HG03045 (cell line): ENCODE measurements at regions not wholly inside any gene's neighbourhood (a gene's known extent, or its start where the extent isn't known, plus 50 kb on each side); places are given as distances from the start of the nearest gene placed in this dataset.

Source experiments
- ATAC-seq: cut with Tn5 transposase; IDR thresholded peaks from one replicate; pipeline ENCODE4 v1.9.1; 2021; ENCODE audit warnings: mild to moderate bottlenecking, moderate library complexity; ENCODE audit not compliant: unreplicated experiment

GRCh38 chr9:4435197-4435596, 55.1 kb upstream of the SLC1A1 start:
- ATAC-seq, result no peak

GRCh38 chr9:4433379-4433778, 56.9 kb upstream of the SLC1A1 start:
- no peak for ATAC-seq

- ATAC-seq, result no peak
These were observed 59.6 kb upstream of the SLC1A1 start for GRCh38 chr9:4430432-4431261.

- ATAC-seq, result no peak
These were observed 64.8 kb upstream of the SLC1A1 start for GRCh38 chr9:4425319-4426045.

GRCh38 chr9:4424891-4425290, 65.4 kb upstream of the SLC1A1 start:
- ATAC-seq, result no peak

GRCh38 chr9:4424038-4424437, 66.2 kb upstream of the SLC1A1 start:
- ATAC-seq, result no peak

- no peak for ATAC-seq
These were observed 67.1 kb upstream of the SLC1A1 start for GRCh38 chr9:4423207-4423610.

GRCh38 chr9:4422495-4422894, 67.8 kb upstream of the SLC1A1 start:
- ATAC-seq, result peak; percentile 60

GRCh38 chr9:4421847-4422246, 68.4 kb upstream of the SLC1A1 start:
- no peak for ATAC-seq

- no peak for ATAC-seq
These were observed 69.9 kb upstream of the SLC1A1 start for GRCh38 chr9:4420351-4420750.

- no peak for ATAC-seq
These were observed 72.5 kb upstream of the SLC1A1 start for GRCh38 chr9:4417578-4418325.

GRCh38 chr9:4416467-4416866, 73.8 kb upstream of the SLC1A1 start:
- no peak for ATAC-seq

GRCh38 chr9:4415281-4415680, 75.0 kb upstream of the SLC1A1 start:
- no peak for ATAC-seq

GRCh38 chr9:4413856-4414255, 76.4 kb upstream of the SLC1A1 start:
- ATAC-seq, result no peak

GRCh38 chr9:4404156-4404555, 86.1 kb upstream of the SLC1A1 start:
- ATAC-seq, result no peak

GRCh38 chr9:4402501-4402900, 87.8 kb upstream of the SLC1A1 start:
- no peak for ATAC-seq

GRCh38 chr9:4400731-4401130, 89.5 kb upstream of the SLC1A1 start:
- no peak for ATAC-seq

- ATAC-seq, result no peak
These were observed 92.4 kb upstream of the SLC1A1 start for GRCh38 chr9:4397917-4398316.

- ATAC-seq, result no peak
These were observed 94.1 kb upstream of the GLIS3 start for GRCh38 chr9:4393806-4394523.

GRCh38 chr9:4389755-4390154, 89.9 kb upstream of the GLIS3 start:
- ATAC-seq, result no peak

- no peak for ATAC-seq
These were observed 89.1 kb upstream of the GLIS3 start for GRCh38 chr9:4389003-4389402.
